NOMO-1 treated with dmso at 0.1 percent for 144 hours (cell line): ENCODE measurements at regions not wholly inside any gene's neighbourhood (a gene's known extent, or its start where the extent isn't known, plus 50 kb on each side); places are given as distances from the start of the nearest gene placed in this dataset.

Source experiments
- DNase-seq: peaks from one replicate; lab custom pipeline; 2025; ENCODE audit not compliant: unreplicated experiment; lab: John Stamatoyannopoulos, UW

GRCh38 chr11:123258877-123259276 is 63.8 kb upstream of the CLMP start:
- DNase-seq: no peak

GRCh38 chr11:123257370-123257769 is 62.3 kb upstream of the CLMP start:
- DNase-seq: no peak

GRCh38 chr11:123255909-123256308 is 60.9 kb upstream of the CLMP start:
- no peak for DNase-seq

- DNase-seq: no peak
Observed at GRCh38 chr11:123254357-123254756, 59.3 kb upstream of the CLMP start.

GRCh38 chr11:123253911-123254310 is 58.9 kb upstream of the CLMP start:
- no peak for DNase-seq

- no peak for DNase-seq
Observed at GRCh38 chr11:123253223-123253622, 58.2 kb upstream of the CLMP start.

- no peak for DNase-seq
Observed at GRCh38 chr11:123251657-123252344, 56.8 kb upstream of the CLMP start.

GRCh38 chr11:123250892-123251656 is 56.0 kb upstream of the CLMP start:
- DNase-seq: no peak

GRCh38 chr11:123249354-123249753 is 54.3 kb upstream of the CLMP start:
- DNase-seq: no peak

GRCh38 chr11:123247813-123248379 is 52.8 kb upstream of the CLMP start:
- no peak for DNase-seq

GRCh38 chr11:123247496-123247799 is 52.4 kb upstream of the CLMP start:
- DNase-seq: no peak

GRCh38 chr11:123246749-123247495 is 51.9 kb upstream of the CLMP start:
- peak; percentile 73 for DNase-seq

- DNase-seq: no peak
Observed at GRCh38 chr11:123245567-123245966, 50.5 kb upstream of the CLMP start.
